Activated naive CD4-positive, alpha-beta T cell treated with anti-CD3 and anti-CD28 coated beads for 36 hours (primary cell): ENCODE measurements at regions not wholly inside any gene's neighbourhood (a gene's known extent, or its start where the extent isn't known, plus 50 kb on each side); places are given as distances from the start of the nearest gene placed in this dataset.

Experiments
- CTCF ChIA-PET: fragments of 350-600 bp; sonication (Branson Sonifier 250); formaldehyde crosslinking; loops from one replicate; lab custom pipeline; 2021; ENCODE audit warnings: antibody characterized with exemption; lab: Charles Lee
- DNase-seq: peaks from one replicate; pipeline ENCODE4 v3.0.0-alpha.2; 2020
- H3K27ac Mint-ChIP-seq: one replicate; pipeline ENCODE4 v1.8.0; 2021; ENCODE audit warnings: mild to moderate bottlenecking, mixed read lengths
- H3K27me3 Mint-ChIP-seq: one replicate; pipeline ENCODE4 v1.8.0; 2021; ENCODE audit warnings: low read depth, mixed read lengths
- H3K36me3 Mint-ChIP-seq: one replicate; pipeline ENCODE4 v1.8.0; 2021; ENCODE audit warnings: low read depth, mixed read lengths
- H3K4me1 Mint-ChIP-seq: one replicate; pipeline ENCODE4 v1.8.0; 2021; ENCODE audit warnings: low read depth, mixed read lengths
- H3K4me3 Mint-ChIP-seq: one replicate; pipeline ENCODE4 v1.8.0; 2021; ENCODE audit warnings: mild to moderate bottlenecking, moderate library complexity, mixed read lengths
- H3K9me3 Mint-ChIP-seq: one replicate; pipeline ENCODE4 v1.8.0; 2021; ENCODE audit warnings: mixed read lengths
- intact Hi-C: fragments of 100-400 bp; cut with micrococcal nuclease; formaldehyde crosslinking; loops from one replicate; pipeline ENCODE4 v1.15.1; 2023

DNA sequence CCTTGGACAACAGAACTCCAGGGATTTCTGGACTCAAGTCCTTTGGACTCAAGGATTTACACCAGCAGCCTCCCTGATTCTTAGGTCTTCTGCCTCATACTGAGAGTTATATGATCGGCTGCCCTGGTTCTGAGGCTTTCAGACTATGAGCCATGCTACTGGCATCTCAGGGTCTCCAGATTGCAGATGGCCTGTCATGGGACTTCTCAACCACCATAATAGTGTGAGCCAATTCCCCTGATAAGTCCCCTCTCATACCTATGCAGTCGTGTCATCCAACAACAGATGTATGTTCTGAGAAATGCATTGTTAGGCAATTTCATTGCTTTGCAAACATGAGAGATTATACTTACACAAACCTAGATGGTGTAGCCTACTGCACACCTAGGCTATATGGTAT is 61.4 kb upstream of the MSTN start:
- intact Hi-C loops, result loop anchor here (2.0 kb wide), 1 partner anchor 35 kb away; no protein-coding TSS in a partner anchor
- CTCF ChIA-PET, result no interaction called here
- H3K9me3 Mint-ChIP-seq, result no peaks in the 10 kb centered on the region
- DNase-seq, result no peak
- no peaks in the 10 kb centered on the region for H3K36me3 Mint-ChIP-seq
- no peaks in the 10 kb centered on the region for H3K4me1 Mint-ChIP-seq
- H3K27ac Mint-ChIP-seq, result no peak overlapping the region
- no peak overlapping the region for H3K4me3 Mint-ChIP-seq
- no peaks in the 10 kb centered on the region for H3K27me3 Mint-ChIP-seq

GRCh38 chr2:190121971-190122370 is 59.4 kb upstream of the MSTN start:
- H3K27me3 Mint-ChIP-seq, result no peaks in the 10 kb centered on the region
- no peaks in the 10 kb centered on the region for H3K4me1 Mint-ChIP-seq
- intact Hi-C loops, result loop anchor here (2.0 kb wide), 1 partner anchor 33 kb away; no protein-coding TSS in a partner anchor
- no peaks in the 10 kb centered on the region for H3K9me3 Mint-ChIP-seq
- CTCF ChIA-PET, result interaction anchor here (0.8 to 1.7 kb wide), 2 partner anchors 10 to 34 kb away, joined by 3 to 5 read pairs; no protein-coding TSS in a partner anchor
- H3K27ac Mint-ChIP-seq, result no peak overlapping the region
- no peak for DNase-seq
- H3K4me3 Mint-ChIP-seq, result no peak overlapping the region
- no peaks in the 10 kb centered on the region for H3K36me3 Mint-ChIP-seq

GRCh38 chr2:190121305-190121704 is 58.8 kb upstream of the MSTN start:
- H3K4me1 Mint-ChIP-seq, result no peaks in the 10 kb centered on the region
- no peaks in the 10 kb centered on the region for H3K36me3 Mint-ChIP-seq
- no peak for DNase-seq
- H3K4me3 Mint-ChIP-seq, result no peak overlapping the region
- CTCF ChIA-PET, result interaction anchor here (0.6 to 1.7 kb wide), 3 partner anchors 9 to 409 kb away, joined by 3 to 6 read pairs (median 5); no protein-coding TSS in a partner anchor
- no peak overlapping the region for H3K27ac Mint-ChIP-seq
- no peaks in the 10 kb centered on the region for H3K9me3 Mint-ChIP-seq
- intact Hi-C loops, result no loop called here
- no peaks in the 10 kb centered on the region for H3K27me3 Mint-ChIP-seq

DNA sequence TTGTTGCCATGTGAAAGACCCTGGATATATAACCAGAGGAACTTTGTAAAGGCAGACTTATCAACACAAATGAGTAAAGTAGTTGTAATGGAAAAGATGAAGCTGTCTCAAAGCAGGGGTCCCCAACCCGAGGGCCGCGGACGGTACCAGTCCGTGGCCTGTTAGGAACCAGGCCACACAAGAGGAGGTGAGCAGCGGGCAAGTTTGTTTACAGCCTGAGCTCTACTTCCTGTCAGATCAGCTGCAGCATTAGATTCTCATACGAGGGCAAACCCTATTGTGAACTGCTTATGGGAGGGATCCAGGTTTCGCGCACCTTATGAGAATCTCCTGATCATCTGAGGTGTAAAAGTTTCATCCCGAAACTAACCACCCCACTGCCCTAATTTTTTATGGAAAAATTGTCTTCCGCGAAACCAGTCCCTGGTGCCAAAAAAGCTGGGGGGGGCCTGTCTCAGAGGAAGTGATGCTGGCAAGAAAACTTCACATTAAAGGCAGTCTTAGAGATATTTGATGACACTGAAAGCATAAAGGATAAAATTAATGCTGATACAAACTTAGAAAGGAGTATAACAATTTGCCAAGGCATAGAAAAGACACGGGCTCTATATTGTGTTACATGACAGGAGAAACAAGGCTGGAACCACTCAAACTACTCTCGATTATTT is 57.5 kb upstream of the MSTN start:
- no peaks in the 10 kb centered on the region for H3K9me3 Mint-ChIP-seq
- intact Hi-C loops, result no loop called here
- DNase-seq, result no peak
- CTCF ChIA-PET, result interaction anchor here (0.6 kb wide), 1 partner anchor 84 kb away, joined by 6 read pairs; no protein-coding TSS in a partner anchor
- no peaks in the 10 kb centered on the region for H3K4me1 Mint-ChIP-seq
- no peaks in the 10 kb centered on the region for H3K36me3 Mint-ChIP-seq
- H3K27ac Mint-ChIP-seq, result no peak overlapping the region
- H3K4me3 Mint-ChIP-seq, result no peak overlapping the region
- no peaks in the 10 kb centered on the region for H3K27me3 Mint-ChIP-seq

DNA sequence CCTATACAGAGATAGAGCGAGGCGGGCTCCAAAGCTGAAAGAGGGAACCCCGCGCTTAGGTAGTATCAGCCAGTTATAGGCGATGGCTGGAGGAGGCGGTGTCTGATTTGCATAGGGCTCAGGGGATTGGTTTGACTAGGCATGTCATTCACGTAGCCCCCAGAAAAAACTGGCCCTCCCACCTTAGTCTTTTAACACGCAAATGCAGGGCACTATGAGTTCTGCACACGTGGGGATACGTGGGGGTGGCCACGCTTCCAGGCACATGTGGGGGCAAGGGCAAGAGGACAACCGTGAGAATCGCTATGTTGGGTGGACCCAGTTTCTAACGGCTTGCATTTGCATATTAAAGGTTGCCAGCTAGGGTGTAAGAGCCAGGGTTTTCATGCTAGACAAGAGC is 56.7 kb upstream of the MSTN start:
- Mint-ChIP-seq H3K4me1 (no peaks in the 10 kb centered on the region), H3K4me3 (no peak overlapping the region), H3K9me3 (no peaks in the 10 kb centered on the region), H3K36me3 (no peaks in the 10 kb centered on the region), H3K27me3 (no peaks in the 10 kb centered on the region), H3K27ac (no peak overlapping the region)
- CTCF ChIA-PET, result no interaction called here
- intact Hi-C loops, result no loop called here
- no peak for DNase-seq

GRCh38 chr2:190117305-190117704 is 54.8 kb upstream of the MSTN start:
- CTCF ChIA-PET, result no interaction called here
- H3K27ac Mint-ChIP-seq, result no peak overlapping the region

DNA sequence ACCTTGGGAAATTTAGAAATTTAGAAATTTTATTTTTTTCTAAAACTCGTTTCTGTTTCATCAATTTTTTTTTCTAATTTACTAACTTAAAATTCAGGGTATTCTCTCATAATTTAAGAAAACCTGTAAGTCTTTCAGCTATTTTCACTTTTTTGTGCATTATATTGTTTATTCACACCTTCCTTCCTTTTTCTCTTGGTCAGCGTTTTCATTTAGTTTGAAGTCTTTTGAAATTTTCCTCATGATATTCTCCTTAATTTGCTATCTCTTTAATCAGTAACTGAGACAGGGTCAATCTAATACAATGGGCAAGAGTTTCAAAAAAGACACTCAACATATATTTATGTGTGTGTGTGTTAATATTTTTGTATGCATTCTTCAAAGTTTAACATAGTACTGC is 50.5 kb upstream of the MSTN start:
- H3K27me3 Mint-ChIP-seq, result no peaks in the 10 kb centered on the region
- DNase-seq, result no peak
- H3K4me1 Mint-ChIP-seq, result no peaks in the 10 kb centered on the region
- intact Hi-C loops, result no loop called here
- no peak overlapping the region for H3K27ac Mint-ChIP-seq
- H3K9me3 Mint-ChIP-seq, result no peaks in the 10 kb centered on the region
- no peak overlapping the region for H3K4me3 Mint-ChIP-seq
- CTCF ChIA-PET, result interaction anchor here (0.7 kb wide), 1 partner anchor 1134 kb away, joined by 3 read pairs; no protein-coding TSS in a partner anchor
- H3K36me3 Mint-ChIP-seq, result no peaks in the 10 kb centered on the region

More at GRCh38 chr2:190117305-190117704, 54.8 kb upstream of the MSTN start:
- intact Hi-C loops, result no loop called here
- Mint-ChIP-seq H3K27me3 (no peaks in the 10 kb centered on the region), H3K9me3 (no peaks in the 10 kb centered on the region), H3K4me3 (no peak overlapping the region), H3K4me1 (no peaks in the 10 kb centered on the region), H3K36me3 (no peaks in the 10 kb centered on the region)
- no peak for DNase-seq
